ENCODE measurements at regions not wholly inside any gene's neighbourhood (a gene's known extent, or its start where the extent isn't known, plus 50 kb on each side); places are given as distances from the start of the nearest gene placed in this dataset.

DNA sequence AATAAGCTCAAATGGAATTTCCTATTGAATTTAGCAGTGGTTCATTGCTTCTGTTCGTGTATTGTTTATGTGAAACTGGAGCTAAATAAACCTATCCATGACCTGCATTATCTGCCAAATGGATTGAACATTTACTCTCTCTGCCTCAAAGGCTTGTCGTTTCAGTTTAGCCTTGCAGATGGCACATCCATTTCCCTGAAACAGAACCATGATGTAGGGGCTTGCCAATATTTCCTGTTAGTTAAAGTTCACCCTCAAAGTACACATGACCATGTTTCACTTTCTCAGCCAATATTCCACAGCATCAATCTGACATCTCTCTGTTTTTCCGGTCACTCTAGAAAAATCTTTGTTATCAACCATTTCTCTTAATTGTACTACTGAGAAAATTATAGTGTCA lies 545.3 kb downstream of the TAF11L14 start (continued):
- TF ChIP-seq, protein P1, sequence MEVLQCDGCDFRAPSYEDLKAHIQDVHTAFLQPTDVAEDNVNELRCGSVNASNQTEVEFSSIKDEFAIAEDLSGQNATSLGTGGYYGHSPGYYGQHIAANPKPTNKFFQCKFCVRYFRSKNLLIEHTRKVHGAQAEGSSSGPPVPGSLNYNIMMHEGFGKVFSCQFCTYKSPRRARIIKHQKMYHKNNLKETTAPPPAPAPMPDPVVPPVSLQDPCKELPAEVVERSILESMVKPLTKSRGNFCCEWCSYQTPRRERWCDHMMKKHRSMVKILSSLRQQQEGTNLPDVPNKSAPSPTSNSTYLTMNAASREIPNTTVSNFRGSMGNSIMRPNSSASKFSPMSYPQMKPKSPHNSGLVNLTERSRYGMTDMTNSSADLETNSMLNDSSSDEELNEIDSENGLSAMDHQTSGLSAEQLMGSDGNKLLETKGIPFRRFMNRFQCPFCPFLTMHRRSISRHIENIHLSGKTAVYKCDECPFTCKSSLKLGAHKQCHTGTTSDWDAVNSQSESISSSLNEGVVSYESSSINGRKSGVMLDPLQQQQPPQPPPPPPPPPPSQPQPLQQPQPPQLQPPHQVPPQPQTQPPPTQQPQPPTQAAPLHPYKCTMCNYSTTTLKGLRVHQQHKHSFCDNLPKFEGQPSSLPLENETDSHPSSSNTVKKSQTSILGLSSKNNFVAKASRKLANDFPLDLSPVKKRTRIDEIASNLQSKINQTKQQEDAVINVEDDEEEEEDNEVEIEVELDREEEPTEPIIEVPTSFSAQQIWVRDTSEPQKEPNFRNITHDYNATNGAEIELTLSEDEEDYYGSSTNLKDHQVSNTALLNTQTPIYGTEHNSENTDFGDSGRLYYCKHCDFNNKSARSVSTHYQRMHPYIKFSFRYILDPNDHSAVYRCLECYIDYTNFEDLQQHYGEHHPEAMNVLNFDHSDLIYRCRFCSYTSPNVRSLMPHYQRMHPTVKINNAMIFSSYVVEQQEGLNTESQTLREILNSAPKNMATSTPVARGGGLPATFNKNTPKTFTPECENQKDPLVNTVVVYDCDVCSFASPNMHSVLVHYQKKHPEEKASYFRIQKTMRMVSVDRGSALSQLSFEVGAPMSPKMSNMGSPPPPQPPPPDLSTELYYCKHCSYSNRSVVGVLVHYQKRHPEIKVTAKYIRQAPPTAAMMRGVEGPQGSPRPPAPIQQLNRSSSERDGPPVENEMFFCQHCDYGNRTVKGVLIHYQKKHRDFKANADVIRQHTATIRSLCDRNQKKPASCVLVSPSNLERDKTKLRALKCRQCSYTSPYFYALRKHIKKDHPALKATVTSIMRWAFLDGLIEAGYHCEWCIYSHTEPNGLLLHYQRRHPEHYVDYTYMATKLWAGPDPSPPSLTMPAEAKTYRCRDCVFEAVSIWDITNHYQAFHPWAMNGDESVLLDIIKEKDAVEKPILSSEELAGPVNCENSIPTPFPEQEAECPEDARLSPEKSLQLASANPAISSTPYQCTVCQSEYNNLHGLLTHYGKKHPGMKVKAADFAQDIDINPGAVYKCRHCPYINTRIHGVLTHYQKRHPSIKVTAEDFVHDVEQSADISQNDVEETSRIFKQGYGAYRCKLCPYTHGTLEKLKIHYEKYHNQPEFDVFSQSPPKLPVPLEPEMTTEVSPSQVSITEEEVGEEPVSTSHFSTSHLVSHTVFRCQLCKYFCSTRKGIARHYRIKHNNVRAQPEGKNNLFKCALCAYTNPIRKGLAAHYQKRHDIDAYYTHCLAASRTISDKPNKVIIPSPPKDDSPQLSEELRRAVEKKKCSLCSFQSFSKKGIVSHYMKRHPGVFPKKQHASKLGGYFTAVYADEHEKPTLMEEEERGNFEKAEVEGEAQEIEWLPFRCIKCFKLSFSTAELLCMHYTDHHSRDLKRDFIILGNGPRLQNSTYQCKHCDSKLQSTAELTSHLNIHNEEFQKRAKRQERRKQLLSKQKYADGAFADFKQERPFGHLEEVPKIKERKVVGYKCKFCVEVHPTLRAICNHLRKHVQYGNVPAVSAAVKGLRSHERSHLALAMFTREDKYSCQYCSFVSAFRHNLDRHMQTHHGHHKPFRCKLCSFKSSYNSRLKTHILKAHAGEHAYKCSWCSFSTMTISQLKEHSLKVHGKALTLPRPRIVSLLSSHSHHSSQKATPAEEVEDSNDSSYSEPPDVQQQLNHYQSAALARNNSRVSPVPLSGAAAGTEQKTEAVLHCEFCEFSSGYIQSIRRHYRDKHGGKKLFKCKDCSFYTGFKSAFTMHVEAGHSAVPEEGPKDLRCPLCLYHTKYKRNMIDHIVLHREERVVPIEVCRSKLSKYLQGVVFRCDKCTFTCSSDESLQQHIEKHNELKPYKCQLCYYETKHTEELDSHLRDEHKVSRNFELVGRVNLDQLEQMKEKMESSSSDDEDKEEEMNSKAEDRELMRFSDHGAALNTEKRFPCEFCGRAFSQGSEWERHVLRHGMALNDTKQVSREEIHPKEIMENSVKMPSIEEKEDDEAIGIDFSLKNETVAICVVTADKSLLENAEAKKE (CRISPR knock-in tag; IDR thresholded peaks at IDR 0.05) = no peak
- no peak for TF ChIP-seq ZNF114 (CRISPR knock-in tag; IDR thresholded peaks at IDR 0.05)
- TF ChIP-seq JUNB (IDR thresholded peaks at IDR 0.05; ENCODE audit: unreplicated experiment) = no peak

GRCh38 chr5:18181575-18181974 lies 547.3 kb downstream of the TAF11L14 start:
- no peaks in the 10 kb centered on the region; the same call in 2 of the 3 replicates for H3K36me3 Mint-ChIP-seq (ENCODE audit: low read depth)
- ATAC-seq (no peak), DNase-seq (ENCODE audit: low spot score) (no peak)
- H3K4me3 Mint-ChIP-seq = no peak overlapping the region
- Histone ChIP-seq H3K79me2 (replicated peaks; ENCODE audit: insufficient read depth) (no peaks in the 10 kb centered on the region), H3K36me3 (ENCODE audit: insufficient read depth) (no peaks in the 10 kb centered on the region), H3K27me3 (ENCODE audit: insufficient read depth) (no peaks in the 10 kb centered on the region), H3K4me2 (no peak overlapping the region), H3K27ac (ENCODE audit: low read depth) (no peak overlapping the region), H2AFZ (no peak overlapping the region), H3K4me3 (no peak overlapping the region), H3K9me2 (ENCODE audit: insufficient read depth) (0 out of 2 replicates have a peak, but pooled peaks cover 9% of the 10 kb centered on the region), H3F3A (replicated peaks; ENCODE audit: low read depth) (no peaks in the 10 kb centered on the region), H4K20me1 (replicated peaks; ENCODE audit: insufficient read depth) (no peaks in the 10 kb centered on the region), H3K4me1 (ENCODE audit: insufficient read depth) (no peaks in the 10 kb centered on the region)
- H3K27ac Mint-ChIP-seq = no peak overlapping the region
- H3K9me3 Mint-ChIP-seq = peaks cover 6% of the 10 kb centered on the region; the same call in 1 of the 3 replicates
- H3K27me3 Mint-ChIP-seq (ENCODE audit: insufficient read depth, low read depth, poor library complexity) = no peaks in the 10 kb centered on the region
- no peaks in the 10 kb centered on the region for H3K4me1 Mint-ChIP-seq
- TF ChIP-seq STAT1 (IDR thresholded peaks at IDR 0.05; ENCODE audit: unreplicated experiment) = no peak
- TF ChIP-seq CREB1 (CRISPR knock-in tag; IDR thresholded peaks at IDR 0.05; ENCODE audit: low read depth) = no peak
- TF ChIP-seq, protein P1 (CRISPR knock-in tag; IDR thresholded peaks at IDR 0.05) = no peak
- no peak for TF ChIP-seq ZNF331 (CRISPR knock-in tag; IDR thresholded peaks at IDR 0.05; ENCODE audit: low read depth)
- no peak for TF ChIP-seq EZH2phosphoT487 (IDR thresholded peaks at IDR 0.05; ENCODE audit: unreplicated experiment)
- TF ChIP-seq EZH2 (IDR thresholded peaks at IDR 0.05; ENCODE audit: low read depth, unreplicated experiment) = no peak
